HepG2 (cell line): ENCODE measurements at regions not wholly inside any gene's neighbourhood (a gene's known extent, or its start where the extent isn't known, plus 50 kb on each side); places are given as distances from the start of the nearest gene placed in this dataset.

Experiments
- ATAC-seq: fragments of 200-7000 bp; cut with Tn5 transposase; 3 replicates; pipeline ENCODE4 v1.9.1; 2020; ENCODE audit warnings: mild to moderate bottlenecking, moderate library complexity
- BruUV-seq: library from RNA; stranded (reverse); fragments of 400-500 nt; replicated peaks from 2 replicates; lab custom pipeline; 2021; lab: Mats Ljungman, UMichigan
- CTCF ChIA-PET: fragments of 300-600 bp; formaldehyde crosslinking; extraction: SDS; loops from one replicate; lab custom pipeline; 2021; ENCODE audit warnings: low total read pairs, inconsistent platforms, low intra/inter-chr PET ratio; lab: Yijun Ruan, JAX
- POLR2A ChIA-PET: fragments of 350-600 bp; sonication (Branson Sonifier 250); formaldehyde crosslinking; loops from one replicate; lab custom pipeline; 2020; ENCODE audit warnings: antibody characterized with exemption, inconsistent platforms; lab: Yijun Ruan, JAX
- DNase-seq: peaks from one replicate; pipeline ENCODE4 v3.0.0-alpha.2; 2015; ENCODE audit warnings: low spot score
- FAIRE-seq: peaks from 3 replicates; lab custom pipeline; 2011; peaks lifted over from hg19 to GRCh38; lab: Jason Lieb, UNC
- H2AFZ ChIP-seq: one replicate; pipeline ENCODE4 v1.6.1; 2011; ENCODE audit warnings: low read length, inconsistent platforms
- H3K27ac ChIP-seq: fragments of 300-600 bp; 3 replicates; pipeline ENCODE4 v1.8.0; 2011; ENCODE audit warnings: mixed run types, mild to moderate bottlenecking, mixed read lengths, low read length, inconsistent platforms; ENCODE audit not compliant: insufficient read depth; ENCODE audit errors: extremely low read length
- H3K27me3 ChIP-seq, 2 experiments: fragments of 200-600 bp in 1 of 2; 2 replicates in 1 of 2; 3 replicates in 1 of 2; pipeline versions ENCODE4 v1.6.0 to v1.8.0; 2011; ENCODE audit warnings: low read length in 2 of 2, mild to moderate bottlenecking in 2 of 2, moderate library complexity in 2 of 2, inconsistent platforms in 1 of 2; ENCODE audit not compliant: insufficient read depth in 2 of 2, control insufficient read depth in 1 of 2
- H3K36me3 ChIP-seq, 2 experiments: fragments of 200-600 bp in 1 of 2; replicated peaks in 1 of 2; 2 replicates in 1 of 2; 3 replicates in 1 of 2; pipeline versions ENCODE4 v1.5.1 to v1.8.0; 2011; ENCODE audit warnings: low read length in 2 of 2, inconsistent platforms in 1 of 2; ENCODE audit not compliant: insufficient read depth in 2 of 2, control insufficient read depth in 1 of 2
- H3K4me1 ChIP-seq: 2 replicates; pipeline ENCODE4 v1.5.1; 2012; ENCODE audit warnings: low read length, inconsistent platforms; ENCODE audit not compliant: insufficient read depth
- H3K4me2 ChIP-seq: 2 replicates; pipeline ENCODE4 v1.6.0; 2011; ENCODE audit warnings: low read depth, low read length, inconsistent platforms
- H3K4me3 ChIP-seq, 3 experiments: fragments of 200-600 bp in 1 of 3; sonication (generic), shearing (Covaris generic) in 1 of 3; replicated peaks in 1 of 3; 2 replicates each; pipeline ENCODE4 v1.5.1; 2011 to 2016; ENCODE audit warnings: low read length in 3 of 3, inconsistent platforms in 2 of 3, low read depth in 2 of 3, mild to moderate bottlenecking in 2 of 3, control low read depth in 1 of 3, mixed read lengths in 1 of 3; ENCODE audit not compliant: insufficient read depth in 1 of 3
- H3K79me2 ChIP-seq: one replicate; pipeline ENCODE4 v1.6.1; 2011; ENCODE audit warnings: low read length, inconsistent platforms; ENCODE audit not compliant: insufficient read depth
- H3K9ac ChIP-seq: 2 replicates; pipeline ENCODE4 v1.6.0; 2011; ENCODE audit warnings: mild to moderate bottlenecking, low read depth, low read length, inconsistent platforms; ENCODE audit not compliant: insufficient read depth
- H3K9me3 ChIP-seq: 2 replicates; pipeline ENCODE4 v1.5.1; 2012; ENCODE audit warnings: mild to moderate bottlenecking, low read length
- H4K20me1 ChIP-seq: 2 replicates; pipeline ENCODE4 v1.6.0; 2011; ENCODE audit warnings: inconsistent platforms, mild to moderate bottlenecking, low read length, moderate library complexity; ENCODE audit not compliant: insufficient read depth
- ETS1 ChIP-seq: sonication (generic); formaldehyde crosslinking; IDR thresholded peaks from 2 replicates; pipeline ENCODE4 v1.4.0; 2020; ENCODE audit warnings: missing genetic modification reagents
- FOXJ3 ChIP-seq: sonication (generic); formaldehyde crosslinking; IDR thresholded peaks from 2 replicates; pipeline ENCODE4 v1.4.0; 2020; ENCODE audit warnings: missing genetic modification reagents, mild to moderate bottlenecking, borderline replicate concordance
- JARID2 ChIP-seq: sonication (generic); formaldehyde crosslinking; IDR thresholded peaks from 2 replicates; pipeline ENCODE4 v1.8.1; 2023; ENCODE audit warnings: missing genetic modification reagents, inconsistent platforms; ENCODE audit not compliant: insufficient replicate concordance
- KDM5B ChIP-seq: sonication (generic); formaldehyde crosslinking; IDR thresholded peaks from 2 replicates; pipeline ENCODE4 v1.4.0; 2020; ENCODE audit warnings: missing genetic modification reagents, mild to moderate bottlenecking, borderline replicate concordance
- MBD4 ChIP-seq: IDR thresholded peaks from 2 replicates; pipeline ENCODE4 v1.6.1; 2012; ENCODE audit warnings: low read length, inconsistent platforms, borderline replicate concordance
- NCOR1 ChIP-seq: fragments of 200-600 bp; sonication (generic); IDR thresholded peaks from 2 replicates; pipeline ENCODE4 v1.7.0; 2017; ENCODE audit warnings: antibody characterized with exemption, low read length, borderline replicate concordance
- NFIC ChIP-seq: IDR thresholded peaks from 2 replicates; pipeline ENCODE4 v1.6.1; 2012; ENCODE audit warnings: mild to moderate bottlenecking, low read length, inconsistent platforms
- NONO ChIP-seq, 2 experiments: fragments of 450-650 bp in 1 of 2; sonication (generic) in 1 of 2; formaldehyde crosslinking in 1 of 2; IDR thresholded peaks in 1 of 2; conservative IDR thresholded peaks in 1 of 2; 2 replicates each; pipeline versions ENCODE4 v1.6.1 to v1.8.0; 2017 to 2022; ENCODE audit warnings: mild to moderate bottlenecking in 1 of 2, missing genetic modification reagents in 1 of 2, moderate library complexity in 1 of 2
- SATB2 ChIP-seq: sonication (generic); formaldehyde crosslinking; IDR thresholded peaks from 2 replicates; pipeline ENCODE4 v1.5.0; 2020; ENCODE audit warnings: missing genetic modification reagents
- ZBTB3 ChIP-seq: sonication (generic); formaldehyde crosslinking; IDR thresholded peaks from 2 replicates; pipeline ENCODE4 v1.4.0; 2020; ENCODE audit warnings: low read depth, mild to moderate bottlenecking, moderate library complexity, missing genetic modification reagents, borderline replicate concordance
- ZFP36 ChIP-seq: fragments of 150-350 bp; IDR thresholded peaks from 2 replicates; pipeline ENCODE4 v1.6.1; 2018; ENCODE audit warnings: borderline replicate concordance, low read length, low read depth; ENCODE audit not compliant: partially characterized antibody
- ZFP82 ChIP-seq: sonication (generic); formaldehyde crosslinking; IDR thresholded peaks from 2 replicates; pipeline ENCODE4 v1.5.1; 2020; ENCODE audit warnings: mild to moderate bottlenecking, missing genetic modification reagents, borderline replicate concordance
- ZFYVE20 ChIP-seq: sonication (generic); formaldehyde crosslinking; IDR thresholded peaks from 2 replicates; pipeline ENCODE4 v1.8.0; 2023; ENCODE audit warnings: low read depth, mild to moderate bottlenecking, moderate library complexity, missing genetic modification reagents, borderline replicate concordance
- ZMAT3 ChIP-seq: sonication (generic); formaldehyde crosslinking; conservative IDR thresholded peaks from 2 replicates; pipeline ENCODE4 v1.7.0; 2021; ENCODE audit warnings: missing genetic modification reagents
- ZNF12 ChIP-seq: sonication (generic); formaldehyde crosslinking; IDR thresholded peaks from 2 replicates; pipeline ENCODE4 v1.5.0; 2020; ENCODE audit warnings: missing genetic modification reagents
- ZNF33A ChIP-seq: sonication (generic); formaldehyde crosslinking; IDR thresholded peaks from 2 replicates; pipeline ENCODE4 v1.5.1; 2020; ENCODE audit warnings: missing genetic modification reagents, mild to moderate bottlenecking, moderate library complexity, borderline replicate concordance
- ZNF382 ChIP-seq: sonication (generic); formaldehyde crosslinking; IDR thresholded peaks from 2 replicates; pipeline ENCODE4 v1.5.0; 2020; ENCODE audit warnings: missing genetic modification reagents, mild to moderate bottlenecking, borderline replicate concordance
- ZNF484 ChIP-seq: sonication (generic); formaldehyde crosslinking; IDR thresholded peaks from 2 replicates; pipeline ENCODE4 v1.5.1; 2020; ENCODE audit warnings: mild to moderate bottlenecking, low read depth, missing genetic modification reagents, borderline replicate concordance
- ZNF510 ChIP-seq: sonication (generic); formaldehyde crosslinking; IDR thresholded peaks from 2 replicates; pipeline ENCODE4 v1.4.0; 2020; ENCODE audit warnings: low read depth, mild to moderate bottlenecking, missing genetic modification reagents
- ZNF569 ChIP-seq: sonication (generic); formaldehyde crosslinking; IDR thresholded peaks from 2 replicates; pipeline ENCODE4 v1.5.0; 2020; ENCODE audit warnings: mild to moderate bottlenecking, missing genetic modification reagents, moderate library complexity, borderline replicate concordance
- WGBS: methylation state at CpG from one replicate; pipeline ENCODE4 v1.1.6; 2017; ENCODE audit warnings: low lambda C conversion rate; 5-methylcytosine and 5-hydroxymethylcytosine counted together
- in situ Hi-C: cut with HindIII; loops from 2 replicates; pipeline ENCODE4 v1.10.0; 2017; ENCODE audit warnings: low pct_unique_long_range_greater_than_20kb; ENCODE audit not compliant: extremely low pct_ligation_motif_present
- intact Hi-C: fragments of 100-400 bp; cut with micrococcal nuclease; formaldehyde crosslinking; loops from one replicate; pipeline ENCODE4 v1.10.0; 2022; ENCODE audit not compliant: unreplicated experiment
- TF ChIP-seq, protein P1 (sequence below): sonication (generic); formaldehyde crosslinking; IDR thresholded peaks from 2 replicates; pipeline ENCODE4 v1.8.0; 2022; ENCODE audit warnings: mild to moderate bottlenecking, missing genetic modification reagents, moderate library complexity

- 20% methylated on average over 2 of the region's 5 CpGs for WGBS
These were observed 328.8 kb upstream of the IRX1 start for GRCh38 chr5:3266861-3267260.

DNA sequence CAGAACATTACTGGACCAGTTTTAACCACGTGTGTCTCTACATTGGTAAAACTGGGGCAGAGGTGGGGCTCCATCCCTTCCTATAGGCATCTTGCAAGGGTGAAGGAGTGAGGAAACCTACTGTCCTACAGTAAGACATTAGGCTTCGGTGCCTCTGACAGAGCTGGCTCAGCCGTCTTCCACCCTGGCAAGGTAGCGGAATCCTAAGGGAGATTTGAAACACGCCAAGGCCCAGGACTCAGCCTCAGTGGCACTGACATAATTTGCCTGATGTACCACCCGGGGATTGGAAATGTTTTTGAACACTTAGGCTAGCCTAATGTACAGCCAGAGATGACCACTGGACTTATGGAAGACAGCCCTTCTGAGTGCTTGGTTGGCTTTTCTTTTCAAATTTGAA lies 329.7 kb upstream of the IRX1 start:
- Histone ChIP-seq H3K27ac (no peak overlapping the region), H3K9me3 (peaks cover 7% of the 10 kb centered on the region; the same call in 1 of the 2 replicates), H2AFZ (no peak overlapping the region), H3K9ac (no peak overlapping the region), H3K4me3 (no peak overlapping the region), H3K27me3 (no peaks in the 10 kb centered on the region; a peak in 1 of 5 replicates), H3K4me2 (no peak overlapping the region), H4K20me1 (no peaks in the 10 kb centered on the region), H3K36me3 (no peaks in the 10 kb centered on the region), H3K4me1 (no peaks in the 10 kb centered on the region), H3K79me2 (no peaks in the 10 kb centered on the region)
- no peak for FAIRE-seq
- ChIA-PET CTCF (no interaction called here), POLR2A (no interaction called here)
- no TSS peak for BruUV-seq
- no peak for ATAC-seq
- no peak for DNase-seq
- intact Hi-C loops (no loop called here), in situ Hi-C loops (no loop called here)
- 28% methylated on average over 5 of the region's 6 CpGs for WGBS
- TF ChIP-seq ZNF569: no peak
- no peak for TF ChIP-seq ZNF484 (CRISPR knock-in tag)
- TF ChIP-seq NONO (IDR thresholded peaks at IDR 0.05): no peak
- no peak for TF ChIP-seq NONO (CRISPR knock-in tag; conservative IDR thresholded peaks at IDR 0.05)
- TF ChIP-seq ZMAT3 (CRISPR knock-in tag): no peak
- TF ChIP-seq ZNF510 (CRISPR knock-in tag): no peak
- TF ChIP-seq, protein P1, sequence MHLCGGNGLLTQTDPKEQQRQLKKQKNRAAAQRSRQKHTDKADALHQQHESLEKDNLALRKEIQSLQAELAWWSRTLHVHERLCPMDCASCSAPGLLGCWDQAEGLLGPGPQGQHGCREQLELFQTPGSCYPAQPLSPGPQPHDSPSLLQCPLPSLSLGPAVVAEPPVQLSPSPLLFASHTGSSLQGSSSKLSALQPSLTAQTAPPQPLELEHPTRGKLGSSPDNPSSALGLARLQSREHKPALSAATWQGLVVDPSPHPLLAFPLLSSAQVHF: no peak
- TF ChIP-seq MBD4: no peak
- no peak for TF ChIP-seq ZFP36
- TF ChIP-seq ETS1: no peak
- no peak for TF ChIP-seq ZNF33A (CRISPR knock-in tag)
- TF ChIP-seq ZFP82 (CRISPR knock-in tag): no peak
- no peak for TF ChIP-seq ZNF12 (CRISPR knock-in tag)
- TF ChIP-seq JARID2 (CRISPR knock-in tag): no peak

More at GRCh38 chr5:3266861-3267260, 328.8 kb upstream of the IRX1 start:
- H2AFZ ChIP-seq: no peak overlapping the region
- no peak for TF ChIP-seq NFIC
- no peak for TF ChIP-seq NCOR1
- TF ChIP-seq KDM5B: no peak
- no peak for TF ChIP-seq FOXJ3
- TF ChIP-seq ZFYVE20 (CRISPR knock-in tag): no peak
- no peak for TF ChIP-seq SATB2
- no peak for TF ChIP-seq ZBTB3
- TF ChIP-seq ZNF382 (CRISPR knock-in tag): no peak
- TF ChIP-seq, all 625 proteins: peak for 0
- CTCF ChIA-PET: no interaction called here
- POLR2A ChIA-PET: no interaction called here
- ATAC-seq: no peak
- Histone ChIP-seq H4K20me1 (no peaks in the 10 kb centered on the region), H3K79me2 (no peaks in the 10 kb centered on the region), H3K4me2 (no peak overlapping the region), H3K4me1 (no peaks in the 10 kb centered on the region), H3K27ac (no peak overlapping the region), H3K9ac (no peak overlapping the region), H3K4me3 (no peak overlapping the region), H3K9me3 (0 out of 2 replicates have a peak, but pooled peaks cover 7% of the 10 kb centered on the region), H3K27me3 (no peaks in the 10 kb centered on the region; a peak in 1 of 5 replicates), H3K36me3 (no peaks in the 10 kb centered on the region)
- in situ Hi-C loops: no loop called here
- DNase-seq: no peak
- intact Hi-C loops: no loop called here
- BruUV-seq: no TSS peak
- FAIRE-seq: no peak
